ENCODE measurements at regions not wholly inside any gene's neighbourhood (a gene's known extent, or its start where the extent isn't known, plus 50 kb on each side); places are given as distances from the start of the nearest gene placed in this dataset.
A peak's percentile ranks its signal among the peaks of the same experiment; 100 is the strongest.

GRCh38 chr6:14316651-14317386 lies 199.2 kb downstream of the CD83 start:
- no peak overlapping the region for H3K27ac ChIP-seq
- no peaks in the 10 kb centered on the region for H3K27me3 ChIP-seq
- no peaks in the 10 kb centered on the region for H3K4me1 ChIP-seq
- H3K4me3 ChIP-seq = no peak overlapping the region
- WGBS, 2 donors = 75 to 89% methylated on average over 10 of the region's 10 CpGs
- DNase-seq (no peak), ATAC-seq (no peak)
- H3K36me3 ChIP-seq = no peaks in the 10 kb centered on the region
- intact Hi-C loops (cut with DNase I) = no loop called here
- TF ChIP-seq CTCF (IDR thresholded peaks at IDR 0.05) = peak in 2 of 9 donors; percentile 3 to 6
- no peaks in the 10 kb centered on the region for H3K9me3 ChIP-seq

DNA sequence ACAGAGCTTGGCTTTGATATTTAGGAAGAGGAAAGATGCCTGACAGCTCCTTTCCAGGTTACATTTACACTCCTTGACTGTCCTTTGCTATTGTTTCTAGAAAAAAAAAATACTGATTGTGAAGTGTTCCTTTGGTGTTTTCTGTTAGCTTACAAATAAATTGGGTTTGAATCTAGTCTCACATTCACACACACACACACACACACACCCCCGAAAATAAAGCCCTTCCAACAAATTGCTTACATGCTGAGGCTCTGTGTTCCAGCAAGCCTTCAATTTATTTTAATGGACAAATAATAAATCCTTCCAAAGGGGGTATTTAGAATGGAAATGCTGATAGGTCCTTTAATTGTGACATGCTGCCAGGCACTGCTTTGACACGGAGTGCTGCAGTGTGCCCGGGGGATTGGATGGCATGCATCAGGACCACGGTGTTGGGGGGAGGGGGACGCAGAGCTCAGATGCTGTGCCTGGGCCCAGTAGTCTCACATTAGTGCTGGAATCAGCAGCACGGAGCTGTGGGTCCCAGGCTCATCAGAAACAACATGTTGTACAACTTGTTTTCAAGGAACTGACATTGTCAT lies 199.9 kb downstream of the CD83 start:
- ATAC-seq (no peak), DNase-seq (no peak)
- intact Hi-C loops (cut with DNase I) = no loop called here
- WGBS, 2 donors = 80 to 88% methylated on average over 6 of the region's 6 CpGs
- H3K27me3 ChIP-seq = no peaks in the 10 kb centered on the region
- no peaks in the 10 kb centered on the region for H3K36me3 ChIP-seq
- no peaks in the 10 kb centered on the region for H3K9me3 ChIP-seq
- TF ChIP-seq CTCF (IDR thresholded peaks at IDR 0.05) = peak in 1 of 9 donors; percentile 3
- H3K4me1 ChIP-seq = no peaks in the 10 kb centered on the region
- no peak overlapping the region for H3K4me3 ChIP-seq
- no peak overlapping the region for H3K27ac ChIP-seq

- ATAC-seq = no peak
- Histone ChIP-seq H3K9me3 (no peaks in the 10 kb centered on the region), H3K36me3 (no peaks in the 10 kb centered on the region), H3K4me3 (no peak overlapping the region), H3K27ac (no peak overlapping the region), H3K27me3 (no peaks in the 10 kb centered on the region), H3K4me1 (no peaks in the 10 kb centered on the region)
- intact Hi-C loops (cut with DNase I) = no loop called here
- DNase-seq = no peak
- 88 to 96% methylated on average over 5 of the region's 5 CpGs for WGBS, 2 donors
- TF ChIP-seq CTCF (IDR thresholded peaks at IDR 0.05) = no peak
Observed at GRCh38 chr6:14320332-14320731, 202.8 kb downstream of the CD83 start.

GRCh38 chr6:14321992-14322772 lies 204.6 kb downstream of the CD83 start:
- ATAC-seq = peak in 3 of 8 donors; percentile 44 to 47 (median 46)
- H3K36me3 ChIP-seq = no peaks in the 10 kb centered on the region
- no peaks in the 10 kb centered on the region for H3K4me1 ChIP-seq
- WGBS, 2 donors = 93 to 95% methylated on average over 10 of the region's 10 CpGs
- DNase-seq = no peak
- no peak overlapping the region for H3K4me3 ChIP-seq
- TF ChIP-seq CTCF (IDR thresholded peaks at IDR 0.05) = peak in 7 of 9 donors; percentile 7 to 27 (median 24)
- intact Hi-C loops (cut with DNase I) = no loop called here
- H3K27ac ChIP-seq = no peak overlapping the region
- no peaks in the 10 kb centered on the region for H3K27me3 ChIP-seq
- no peaks in the 10 kb centered on the region for H3K9me3 ChIP-seq
